H1 (cell line): ENCODE measurements at regions not wholly inside any gene's neighbourhood (a gene's known extent, or its start where the extent isn't known, plus 50 kb on each side); places are given as distances from the start of the nearest gene placed in this dataset.

Experiments
- CTCF ChIA-PET: fragments of 300-600 bp; sonication (Branson Sonifier 250); formaldehyde crosslinking; loops from one replicate; lab custom pipeline; 2021; ENCODE audit not compliant: partially characterized antibody; lab: Charles Lee
- POLR2A ChIA-PET: fragments of 300-600 bp; sonication (Branson Sonifier 250); formaldehyde crosslinking; loops from one replicate; lab custom pipeline; 2021; ENCODE audit warnings: inconsistent platforms; ENCODE audit not compliant: partially characterized antibody; lab: Charles Lee
- DNase-seq, 2 experiments: peaks; one replicate each; pipeline versions ENCODE4 v3.0.0 to v3.0.0-alpha.2; 2010 to 2022; ENCODE audit warnings: low spot score in 2 of 2, low read depth in 1 of 2, mixed read lengths in 1 of 2
- FAIRE-seq: peaks from 2 replicates; lab custom pipeline; 2011; peaks lifted over from hg19 to GRCh38; lab: Jason Lieb, UNC
- H2AFZ ChIP-seq: 2 replicates; pipeline ENCODE4 v1.8.1; 2012; ENCODE audit warnings: low read length, inconsistent platforms
- H2AK5ac ChIP-seq: 2 replicates; pipeline ENCODE4 v1.6.1; 2013; ENCODE audit warnings: low read depth, low read length
- H2BK120ac ChIP-seq: replicated peaks from 2 replicates; pipeline ENCODE3; 2013; ENCODE audit warnings: low read depth, low read length, inconsistent platforms
- H2BK12ac ChIP-seq: 2 replicates; pipeline ENCODE4 v1.6.1; 2013; ENCODE audit warnings: low read depth, low read length
- H2BK15ac ChIP-seq: 2 replicates; pipeline ENCODE4 v1.6.1; 2013; ENCODE audit warnings: low read length
- H2BK20ac ChIP-seq: 2 replicates; pipeline ENCODE4 v1.6.1; 2013; ENCODE audit warnings: low read length
- H2BK5ac ChIP-seq: 2 replicates; pipeline ENCODE4 v1.6.1; 2013; ENCODE audit warnings: low read depth, low read length
- H3K14ac ChIP-seq: 2 replicates; pipeline ENCODE4 v1.6.1; 2013; ENCODE audit warnings: inconsistent platforms; ENCODE audit not compliant: insufficient read length
- H3K18ac ChIP-seq: 2 replicates; pipeline ENCODE4 v1.6.1; 2013; ENCODE audit warnings: low read length; ENCODE audit errors: extremely low read depth
- H3K23ac ChIP-seq: 2 replicates; pipeline ENCODE4 v1.6.1; 2013; ENCODE audit warnings: inconsistent platforms; ENCODE audit not compliant: insufficient read length
- H3K23me2 ChIP-seq: 2 replicates; pipeline ENCODE4 v1.6.1; 2013; ENCODE audit warnings: low read depth, low read length
- H3K27ac ChIP-seq: 2 replicates; pipeline ENCODE4 v1.6.1; 2011; ENCODE audit warnings: low read depth, low read length, inconsistent platforms
- H3K27me3 ChIP-seq, 4 experiments: replicated peaks in 1 of 4; 1 replicate in 1 of 4; 2 replicates in 3 of 4; pipeline versions ENCODE4 v1.6.1 to v1.8.1; 2011 to 2013; ENCODE audit warnings: low read length in 3 of 4, mild to moderate bottlenecking in 3 of 4, inconsistent platforms in 2 of 4, mixed read lengths in 2 of 4, moderate library complexity in 1 of 4; ENCODE audit not compliant: control insufficient read depth in 3 of 4, insufficient read depth in 3 of 4; ENCODE audit errors: extremely low read depth in 1 of 4
- H3K36me3 ChIP-seq, 4 experiments: 2 replicates each; pipeline versions ENCODE4 v1.6.1 to v1.8.1; 2011 to 2013; ENCODE audit warnings: mild to moderate bottlenecking in 4 of 4, low read length in 3 of 4, moderate library complexity in 2 of 4, control low read depth in 1 of 4, inconsistent platforms in 1 of 4; ENCODE audit not compliant: insufficient read depth in 4 of 4, control insufficient read depth in 2 of 4
- H3K4ac ChIP-seq: replicated peaks from 2 replicates; pipeline ENCODE3; 2013; ENCODE audit warnings: low read length, low read depth, mixed read lengths, inconsistent platforms; ENCODE audit not compliant: insufficient read length
- H3K4me1 ChIP-seq, 4 experiments: replicated peaks in 1 of 4; 1 replicate in 1 of 4; 2 replicates in 3 of 4; pipeline versions ENCODE4 v1.6.1 to v1.8.1; 2011 to 2013; ENCODE audit warnings: low read length in 3 of 4, inconsistent platforms in 2 of 4, mixed read lengths in 1 of 4; ENCODE audit not compliant: insufficient read depth in 4 of 4, control insufficient read depth in 3 of 4
- H3K4me2 ChIP-seq, 2 experiments: 2 replicates each; pipeline versions ENCODE4 v1.6.1 to v1.8.1; 2011 to 2013; ENCODE audit warnings: low read depth in 2 of 2, low read length in 2 of 2, control low read depth in 1 of 2, inconsistent platforms in 1 of 2, mild to moderate bottlenecking in 1 of 2; ENCODE audit not compliant: insufficient read depth in 1 of 2
- H3K4me3 ChIP-seq, 4 experiments: fragments of 200-600, 300-600 bp in 1 of 4; sonication (generic), shearing (Covaris generic), sonication (Bioruptor Twin) in 1 of 4; 2 replicates each; pipeline versions ENCODE4 v1.5.1 to v1.8.1; 2011 to 2016; ENCODE audit warnings: low read length in 4 of 4, low read depth in 3 of 4, control low read depth in 2 of 4, inconsistent platforms in 2 of 4, mild to moderate bottlenecking in 2 of 4, mixed read lengths in 1 of 4, moderate library complexity in 1 of 4; ENCODE audit not compliant: insufficient read depth in 2 of 4; ENCODE audit errors: extremely low read depth in 1 of 4
- H3K56ac ChIP-seq: replicated peaks from 2 replicates; pipeline ENCODE3; 2013; ENCODE audit warnings: low read depth, mild to moderate bottlenecking, mixed read lengths, low read length, inconsistent platforms; ENCODE audit not compliant: insufficient read length
- H3K79me1 ChIP-seq: 2 replicates; pipeline ENCODE4 v1.6.1; 2013; ENCODE audit warnings: low read depth, low read length, control low read depth
- H3K79me2 ChIP-seq, 2 experiments: 2 replicates each; pipeline versions ENCODE4 v1.6.1 to v1.8.1; 2012 to 2013; ENCODE audit warnings: low read length in 2 of 2, mild to moderate bottlenecking in 2 of 2, inconsistent platforms in 1 of 2; ENCODE audit not compliant: insufficient read depth in 2 of 2, control insufficient read depth in 1 of 2
- H3K9ac ChIP-seq, 4 experiments: replicated peaks in 1 of 4; 1 replicate in 1 of 4; 2 replicates in 3 of 4; pipeline versions ENCODE4 v1.6.1 to v1.8.1; 2011 to 2013; ENCODE audit warnings: low read depth in 3 of 4, low read length in 3 of 4, control low read depth in 2 of 4, mild to moderate bottlenecking in 2 of 4, moderate library complexity in 2 of 4, inconsistent platforms in 1 of 4; ENCODE audit errors: extremely low read depth in 1 of 4
- H3K9me3 ChIP-seq, 2 experiments: 2 replicates each; pipeline versions ENCODE4 v1.6.1 to v1.8.1; 2012 to 2013; ENCODE audit warnings: mild to moderate bottlenecking in 2 of 2, moderate library complexity in 2 of 2, control low read depth in 1 of 2, inconsistent platforms in 1 of 2, low read depth in 1 of 2, low read length in 1 of 2, mixed read lengths in 1 of 2; ENCODE audit not compliant: insufficient read depth in 2 of 2
- H4K20me1 ChIP-seq, 2 experiments: replicated peaks in 1 of 2; 2 replicates each; pipeline versions ENCODE3 to v1.8.1; 2011 to 2013; ENCODE audit warnings: inconsistent platforms in 2 of 2, low read length in 2 of 2, mild to moderate bottlenecking in 1 of 2; ENCODE audit not compliant: insufficient read depth in 2 of 2, control insufficient read depth in 1 of 2
- H4K5ac ChIP-seq: 2 replicates; pipeline ENCODE4 v1.6.1; 2013; ENCODE audit warnings: low read length, low read depth, mixed read lengths, inconsistent platforms; ENCODE audit not compliant: insufficient read length
- H4K8ac ChIP-seq: 2 replicates; pipeline ENCODE4 v1.8.0; 2013; ENCODE audit warnings: mild to moderate bottlenecking, moderate library complexity, low read length, inconsistent platforms; ENCODE audit not compliant: insufficient read depth; ENCODE audit errors: extremely low read depth
- H4K91ac ChIP-seq: replicated peaks from 2 replicates; pipeline ENCODE3; 2013; ENCODE audit warnings: low read length, mixed read lengths, inconsistent platforms; ENCODE audit not compliant: insufficient read length
- FOSL1 ChIP-seq: IDR thresholded peaks from 2 replicates; pipeline ENCODE4 v1.6.1; 2011; ENCODE audit warnings: mild to moderate bottlenecking, low read depth, low read length, moderate library complexity; ENCODE audit not compliant: insufficient read depth
- SP1 ChIP-seq: IDR thresholded peaks from 2 replicates; pipeline ENCODE4 v1.6.1; 2011; ENCODE audit warnings: low read depth, low read length
- SRF ChIP-seq: IDR thresholded peaks from 2 replicates; pipeline ENCODE4 v1.6.1; 2011; ENCODE audit warnings: mild to moderate bottlenecking, low read depth, low read length, moderate library complexity
- WGBS, 2 experiments: shearing (Covaris generic) in 1 of 2; methylation state at CpG; one replicate each; pipeline versions ENCODE4 v1.1.6 to v1.1.7; 2013 to 2015; ENCODE audit warnings: low lambda C conversion rate in 2 of 2, mixed read lengths in 2 of 2, inconsistent platforms in 1 of 2, low coverage in 1 of 2, missing lambda C conversion rate in 1 of 2; ENCODE audit not compliant: insufficient replicate concordance in 2 of 2, insufficient coverage in 1 of 2, insufficient read length in 1 of 2; ENCODE audit errors: extremely low coverage in 1 of 2, missing lambda C conversion rate in 1 of 2; 5-methylcytosine and 5-hydroxymethylcytosine counted together

DNA sequence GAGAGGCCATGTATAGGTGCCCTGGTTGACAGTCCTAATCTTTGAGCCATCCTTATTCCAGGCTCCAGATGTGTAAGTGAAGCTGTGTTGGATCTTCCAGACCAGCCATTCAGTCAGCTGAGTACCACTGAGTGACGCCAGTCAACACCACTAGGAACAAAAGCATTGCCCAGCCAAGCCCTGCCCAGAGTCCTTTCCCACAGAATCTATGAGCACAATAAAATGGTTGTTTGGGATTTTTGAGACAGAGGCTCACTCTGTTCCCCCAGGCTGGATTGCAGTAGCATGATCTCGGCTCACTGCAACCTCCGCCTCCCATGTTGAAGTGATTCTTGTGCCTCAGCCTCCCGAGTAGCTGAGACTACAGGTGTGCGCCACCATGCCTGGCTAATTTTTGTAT, 262.5 kb downstream of the BCOR start:
- Histone ChIP-seq H4K91ac (no peak overlapping the region), H2BK15ac (0 out of 2 replicates have a peak overlapping the region, but pooled peaks have one; percentile 16), H2BK120ac (no peak overlapping the region), H3K4me3 (no peak overlapping the region), H3K4ac (no peak overlapping the region), H3K36me3 (no peaks in the 10 kb centered on the region; a peak in 1 of 8 replicates), H2AFZ (no peak overlapping the region), H2BK20ac (no peak overlapping the region), H2BK12ac (no peak overlapping the region), H4K5ac (no peak overlapping the region), H3K79me1 (no peaks in the 10 kb centered on the region), H3K9me3 (no peaks in the 10 kb centered on the region), H3K56ac (no peak overlapping the region), H3K27ac (no peak overlapping the region), H4K8ac (no peak overlapping the region), H3K79me2 (no peaks in the 10 kb centered on the region), H3K27me3 (no peaks in the 10 kb centered on the region), H2BK5ac (no peak overlapping the region), H3K4me1 (no peaks in the 10 kb centered on the region; a peak in 1 of 7 replicates), H3K23ac (no peak overlapping the region), H4K20me1 (no peaks in the 10 kb centered on the region), H3K14ac (no peak overlapping the region), H3K4me2 (no peak overlapping the region), H3K18ac (no peak overlapping the region), H3K9ac (no peak overlapping the region), H2AK5ac (no peak overlapping the region), H3K23me2 (no peaks in the 10 kb centered on the region)
- 89% methylated on average over 5 of the region's 5 CpGs; no CpG with 5 or more reads in 1 of the 2 experiments for WGBS, 2 experiments
- DNase-seq, result no peak
- TF ChIP-seq FOSL1, result no peak
- no peak for TF ChIP-seq SRF
- no peak for TF ChIP-seq SP1
- ChIA-PET CTCF (interaction anchor here (1.8 kb wide), 1 partner anchor 12 kb away, joined by 5 read pairs; no protein-coding TSS in a partner anchor), POLR2A (no interaction called here)
- no peak for FAIRE-seq
